GM23338 (cell line): ENCODE measurements at regions not wholly inside any gene's neighbourhood (a gene's known extent, or its start where the extent isn't known, plus 50 kb on each side); places are given as distances from the start of the nearest gene placed in this dataset.
A peak's percentile ranks its signal among the peaks of the same experiment; 100 is the strongest.

ENCODE experiments used
- ATAC-seq: fragments of 200-7000 bp; cut with Tn5 transposase; 3 replicates; pipeline ENCODE4 v1.9.1; 2020
- DNase-seq: peaks from one replicate; pipeline ENCODE4 v3.0.0-alpha.2; 2015; ENCODE audit warnings: low spot score
- H2AFZ ChIP-seq: fragments of 200-600 bp; sonication (generic); 2 replicates; pipeline ENCODE4 v1.8.0; 2016; ENCODE audit warnings: antibody characterized with exemption, mild to moderate bottlenecking, moderate library complexity
- H3F3A ChIP-seq: fragments of 200-600 bp; sonication (generic); replicated peaks from 2 replicates; pipeline ENCODE4 v1.8.0; 2017; ENCODE audit warnings: antibody characterized with exemption, mixed run types, low read depth
- H3K27ac ChIP-seq: fragments of 200-600 bp; sonication (generic); 2 replicates; pipeline ENCODE4 v1.6.1; 2016; ENCODE audit warnings: low read depth
- H3K27me3 ChIP-seq: fragments of 200-600 bp; sonication (generic); 2 replicates; pipeline ENCODE4 v1.8.0; 2016; ENCODE audit warnings: mild to moderate bottlenecking, mixed run types, moderate library complexity; ENCODE audit not compliant: insufficient read depth
- H3K36me3 ChIP-seq: fragments of 200-600 bp; sonication (generic); 2 replicates; pipeline ENCODE4 v1.8.0; 2016; ENCODE audit warnings: mild to moderate bottlenecking; ENCODE audit not compliant: insufficient read depth
- H3K4me1 ChIP-seq: fragments of 200-600 bp; sonication (generic); 2 replicates; pipeline ENCODE4 v1.8.0; 2016; ENCODE audit warnings: mild to moderate bottlenecking, moderate library complexity; ENCODE audit not compliant: insufficient read depth
- H3K4me2 ChIP-seq: fragments of 200-600 bp; sonication (generic); 2 replicates; pipeline ENCODE4 v1.7.1; 2017; ENCODE audit warnings: mixed run types
- H3K4me3 ChIP-seq: fragments of 200-600 bp; sonication (generic); 2 replicates; pipeline ENCODE4 v1.6.1; 2016; ENCODE audit warnings: mixed run types
- H3K79me2 ChIP-seq: fragments of 200-600 bp; sonication (generic); replicated peaks from 2 replicates; pipeline ENCODE4 v1.8.0; 2017; ENCODE audit warnings: mild to moderate bottlenecking; ENCODE audit not compliant: insufficient read depth
- H3K9me2 ChIP-seq: fragments of 200-600 bp; sonication (generic); 2 replicates; pipeline ENCODE4 v1.8.0; 2017; ENCODE audit not compliant: insufficient read depth
- H4K20me1 ChIP-seq: fragments of 200-600 bp; sonication (generic); replicated peaks from 2 replicates; pipeline ENCODE4 v1.8.0; 2017; ENCODE audit warnings: mild to moderate bottlenecking; ENCODE audit not compliant: insufficient read depth
- H3K27ac Mint-ChIP-seq: 2 replicates; pipeline ENCODE4 v1.8.0; 2020; ENCODE audit warnings: inconsistent platforms, mild to moderate bottlenecking, moderate library complexity, mixed read lengths
- H3K27me3 Mint-ChIP-seq: 3 replicates; pipeline ENCODE4 v1.8.0; 2022; ENCODE audit warnings: low read depth, mild to moderate bottlenecking, moderate library complexity, mixed read lengths, inconsistent platforms; ENCODE audit not compliant: insufficient read depth, poor library complexity
- H3K36me3 Mint-ChIP-seq: 3 replicates; pipeline ENCODE4 v1.8.0; 2021; ENCODE audit warnings: low read depth, mild to moderate bottlenecking, inconsistent platforms, moderate library complexity, mixed read lengths
- H3K4me1 Mint-ChIP-seq: 3 replicates; pipeline ENCODE4 v1.8.0; 2020; ENCODE audit warnings: mild to moderate bottlenecking, inconsistent platforms, mixed read lengths
- H3K4me3 Mint-ChIP-seq: 3 replicates; pipeline ENCODE4 v1.8.0; 2021; ENCODE audit warnings: moderate library complexity, mild to moderate bottlenecking, inconsistent platforms, mixed read lengths
- H3K9me3 Mint-ChIP-seq: 3 replicates; pipeline ENCODE4 v1.8.0; 2020; ENCODE audit warnings: moderate library complexity, mild to moderate bottlenecking, inconsistent platforms, mixed read lengths
- CREB1 ChIP-seq: fragments of 250-450 bp; sonication (Bioruptor Pico); IDR thresholded peaks from 2 replicates; pipeline ENCODE4 v1.5.0; 2020; ENCODE audit warnings: low read depth, mild to moderate bottlenecking, moderate library complexity
- CTCF ChIP-seq, 2 experiments: fragments of 200-600 bp in 1 of 2; sonication (generic) in 1 of 2; conservative IDR thresholded peaks; 2 replicates each; pipeline versions ENCODE4 v1.5.1 to v1.6.1; 2016 to 2017; ENCODE audit warnings: antibody characterized with exemption in 2 of 2, low read depth in 2 of 2, mild to moderate bottlenecking in 2 of 2, moderate library complexity in 1 of 2
- ETS1 ChIP-seq: IDR thresholded peaks from 2 replicates; pipeline ENCODE4 v1.6.1; 2016; ENCODE audit warnings: antibody characterized with exemption
- EZH2 ChIP-seq: fragments of 200-600 bp; sonication (generic); IDR thresholded peaks from one replicate; pipeline ENCODE4 v1.8.0; 2017; ENCODE audit warnings: antibody characterized with exemption, mild to moderate bottlenecking, low read depth; ENCODE audit not compliant: unreplicated experiment
- EZH2phosphoT487 ChIP-seq: fragments of 200-600 bp; sonication (generic); IDR thresholded peaks from one replicate; pipeline ENCODE4 v1.8.1; 2018; ENCODE audit warnings: antibody characterized with exemption; ENCODE audit not compliant: unreplicated experiment
- JUNB ChIP-seq: IDR thresholded peaks from one replicate; pipeline ENCODE4 v1.6.1; 2016; ENCODE audit warnings: antibody characterized with exemption; ENCODE audit not compliant: unreplicated experiment
- POLR2AphosphoS5 ChIP-seq: IDR thresholded peaks from 2 replicates; pipeline ENCODE4 v1.6.1; 2016; ENCODE audit warnings: antibody characterized with exemption, low read depth
- REST ChIP-seq: IDR thresholded peaks from one replicate; pipeline ENCODE4 v1.6.1; 2018; ENCODE audit warnings: antibody characterized with exemption; ENCODE audit not compliant: unreplicated experiment
- ZNF114 ChIP-seq: fragments of 250-450 bp; sonication (Bioruptor Pico); IDR thresholded peaks from 2 replicates; pipeline ENCODE4 v1.5.0; 2020; ENCODE audit warnings: mild to moderate bottlenecking, moderate library complexity
- ZNF331 ChIP-seq: fragments of 250-450 bp; sonication (Bioruptor Pico); IDR thresholded peaks from 2 replicates; pipeline ENCODE4 v1.5.0; 2020; ENCODE audit warnings: low read depth, mild to moderate bottlenecking, moderate library complexity

GRCh38 chr1:83574791-83575190 is 424.1 kb downstream of the TTLL7 start:
- H3F3A ChIP-seq = no peaks in the 10 kb centered on the region
- H4K20me1 ChIP-seq = no peaks in the 10 kb centered on the region
- H3K4me3 ChIP-seq = no peak overlapping the region
- no peaks in the 10 kb centered on the region for H3K79me2 ChIP-seq
- Mint-ChIP-seq H3K27ac (no peak overlapping the region), H3K27me3 (no peaks in the 10 kb centered on the region), H3K9me3 (no peaks in the 10 kb centered on the region), H3K4me3 (no peak overlapping the region), H3K4me1 (peaks cover 14% of the 10 kb centered on the region), H3K36me3 (no peaks in the 10 kb centered on the region)
- no peak for TF ChIP-seq EZH2
- TF ChIP-seq EZH2phosphoT487 = no peak
- no peak for TF ChIP-seq ZNF331 (CRISPR knock-in tag)
- TF ChIP-seq ETS1 = no peak
- no peak for TF ChIP-seq POLR2AphosphoS5
- TF ChIP-seq JUNB = no peak
- TF ChIP-seq CREB1 (CRISPR knock-in tag) = no peak
- TF ChIP-seq REST = no peak
- no peak for TF ChIP-seq CTCF (conservative IDR thresholded peaks at IDR 0.05; ENCODE audit: low read depth in 2 of 2)
- TF ChIP-seq ZNF114 (CRISPR knock-in tag) = no peak
- no peaks in the 10 kb centered on the region for H3K9me2 ChIP-seq
- ATAC-seq (no peak), DNase-seq (no peak)
- no peaks in the 10 kb centered on the region for H3K27me3 ChIP-seq
- no peak overlapping the region for H3K27ac ChIP-seq
- H3K36me3 ChIP-seq = no peaks in the 10 kb centered on the region
- peaks cover 17% of the 10 kb centered on the region for H3K4me1 ChIP-seq
- H2AFZ ChIP-seq = 0 out of 2 replicates have a peak overlapping the region, but pooled peaks have one; percentile 88
- H3K4me2 ChIP-seq = no peak overlapping the region
